ENCODE measurements at regions not wholly inside any gene's neighbourhood (a gene's known extent, or its start where the extent isn't known, plus 50 kb on each side); places are given as distances from the start of the nearest gene placed in this dataset.

GRCh38 chr17:79374087-79374689, 236.7 kb downstream of the RBFOX3 start:
- DNase-seq (no peak), FAIRE-seq (no peak)
- Histone ChIP-seq H3K27me3 (ENCODE audit: control insufficient read depth, insufficient read depth, low read length) (peaks cover 5% of the 10 kb centered on the region), H3K4me1 (ENCODE audit: control insufficient read depth in 2 of 3, insufficient read depth in 2 of 3, low read depth in 1 of 3, low read length in 3 of 3) (peaks cover 0 to 2% (median 0%) of the 10 kb centered on the region in 3 donors), H3K9ac (ENCODE audit: low read length in 3 of 3) (no peak overlapping the region), H3K36me3 (ENCODE audit: control insufficient read depth in 2 of 3, insufficient read depth in 3 of 3, low read length in 3 of 3) (no peaks in the 10 kb centered on the region), H3K4me3 (ENCODE audit: low read length in 3 of 3) (no peak overlapping the region), H3K9me3 (ENCODE audit: control insufficient read depth in 2 of 3, insufficient read depth in 1 of 3, low read length in 3 of 3) (peaks cover 0 to 2% (median 0%) of the 10 kb centered on the region in 3 donors), H3K27ac (ENCODE audit: low read depth in 2 of 2, low read length in 2 of 2) (no peak overlapping the region)
- intact Hi-C loops (cut with DNase I), result no loop called here
- TF ChIP-seq CTCF (IDR thresholded peaks at IDR 0.05; ENCODE audit: borderline replicate concordance, extremely low read depth, insufficient read depth), result no peak

DNA sequence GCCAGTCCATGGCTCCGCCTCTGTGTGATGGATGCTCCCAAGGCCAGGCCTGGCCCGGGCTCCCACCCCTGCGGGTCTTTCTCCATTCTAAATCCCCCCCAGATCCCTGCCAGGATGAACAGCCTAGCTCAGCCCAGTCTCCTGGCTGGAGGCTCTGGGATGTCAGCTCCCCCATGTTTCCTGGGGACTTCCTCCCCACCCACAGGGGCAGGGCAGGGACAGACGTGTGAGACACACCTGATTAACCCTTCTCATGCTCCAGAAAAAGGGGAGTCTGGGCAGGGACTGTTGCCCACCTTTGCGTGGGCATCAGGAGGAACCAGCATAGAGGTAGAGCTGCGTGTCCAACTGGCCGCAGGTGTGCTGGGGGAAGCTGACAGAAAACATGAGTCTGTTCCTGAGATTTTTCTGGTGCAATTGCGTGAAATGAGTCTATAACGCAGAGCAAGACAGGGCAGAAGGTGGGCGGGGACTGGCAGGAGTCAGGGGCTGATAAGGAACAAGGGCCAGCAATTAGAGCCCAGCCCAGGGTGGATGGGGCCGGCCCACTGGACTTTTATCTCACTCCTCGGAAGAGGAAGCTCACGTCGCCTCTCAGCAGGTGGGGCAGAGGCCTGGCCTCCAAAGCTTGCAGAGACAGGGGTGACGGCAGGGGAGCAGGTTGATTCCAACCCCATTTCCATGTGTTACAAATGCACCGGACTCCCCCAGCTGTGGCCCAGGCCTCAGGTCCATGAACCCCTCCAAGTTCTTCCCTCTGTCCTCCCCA, 238.2 kb downstream of the RBFOX3 start:
- Histone ChIP-seq H3K27ac (ENCODE audit: low read depth in 2 of 2, low read length in 2 of 2) (no peak overlapping the region), H3K4me3 (ENCODE audit: low read length in 3 of 3) (no peak overlapping the region), H3K27me3 (ENCODE audit: control insufficient read depth, insufficient read depth, low read length) (peaks cover 5% of the 10 kb centered on the region), H3K4me1 (ENCODE audit: control insufficient read depth in 2 of 3, insufficient read depth in 2 of 3, low read depth in 1 of 3, low read length in 3 of 3) (peaks cover 0 to 2% (median 0%) of the 10 kb centered on the region in 3 donors), H3K36me3 (ENCODE audit: control insufficient read depth in 2 of 3, insufficient read depth in 3 of 3, low read length in 3 of 3) (no peaks in the 10 kb centered on the region), H3K9me3 (ENCODE audit: control insufficient read depth in 2 of 3, insufficient read depth in 1 of 3, low read length in 3 of 3) (peaks cover 0 to 2% (median 0%) of the 10 kb centered on the region in 3 donors), H3K9ac (ENCODE audit: low read length in 3 of 3) (no peak overlapping the region)
- intact Hi-C loops (cut with DNase I), result no loop called here
- DNase-seq (no peak), FAIRE-seq (no peak)
- TF ChIP-seq CTCF (IDR thresholded peaks at IDR 0.05; ENCODE audit: borderline replicate concordance, extremely low read depth, insufficient read depth), result no peak

- Histone ChIP-seq H3K27me3 (ENCODE audit: control insufficient read depth, insufficient read depth, low read length) (peaks cover 2% of the 10 kb centered on the region), H3K4me1 (ENCODE audit: control insufficient read depth in 2 of 3, insufficient read depth in 2 of 3, low read depth in 1 of 3, low read length in 3 of 3) (peaks cover 0 to 2% (median 0%) of the 10 kb centered on the region in 3 donors), H3K9me3 (ENCODE audit: control insufficient read depth in 2 of 3, insufficient read depth in 1 of 3, low read length in 3 of 3) (peaks cover 0 to 2% (median 0%) of the 10 kb centered on the region in 3 donors), H3K36me3 (ENCODE audit: control insufficient read depth in 2 of 3, insufficient read depth in 3 of 3, low read length in 3 of 3) (no peaks in the 10 kb centered on the region), H3K27ac (ENCODE audit: low read depth in 2 of 2, low read length in 2 of 2) (no peak overlapping the region), H3K9ac (ENCODE audit: low read length in 3 of 3) (no peak overlapping the region), H3K4me3 (ENCODE audit: low read length in 3 of 3) (no peak overlapping the region)
- no peak for FAIRE-seq
- intact Hi-C loops (cut with DNase I), result no loop called here
- DNase-seq, result no peak
- no peak for TF ChIP-seq CTCF (IDR thresholded peaks at IDR 0.05; ENCODE audit: borderline replicate concordance, extremely low read depth, insufficient read depth)
These were observed 238.9 kb downstream of the RBFOX3 start for GRCh38 chr17:79371984-79372383.

All from kidney (tissue), 13 donors.